Smooth muscle cell (in vitro differentiated cells): ENCODE measurements at regions not wholly inside any gene's neighbourhood (a gene's known extent, or its start where the extent isn't known, plus 50 kb on each side); places are given as distances from the start of the nearest gene placed in this dataset.
A peak's percentile ranks its signal among the peaks of the same experiment; 100 is the strongest.

Experiments
- DNase-seq: peaks from one replicate; lab custom pipeline; 2025; ENCODE audit not compliant: unreplicated experiment; lab: John Stamatoyannopoulos, UW
- H2AFZ ChIP-seq: fragments of 200-600 bp; sonication (generic); 2 replicates; pipeline ENCODE4 v1.6.0; 2016; ENCODE audit warnings: antibody characterized with exemption, low read depth, mild to moderate bottlenecking
- H3F3A ChIP-seq: fragments of 200-600 bp; sonication (generic); 2 replicates; pipeline ENCODE4 v1.6.0; 2017; ENCODE audit warnings: antibody characterized with exemption, low read depth
- H3K27ac ChIP-seq: fragments of 200-600 bp; sonication (generic); 2 replicates; pipeline ENCODE4 v1.5.1; 2016; ENCODE audit warnings: low read depth, mild to moderate bottlenecking
- H3K27me3 ChIP-seq: fragments of 200-600 bp; sonication (generic); 2 replicates; pipeline ENCODE4 v1.6.1; 2016; ENCODE audit warnings: low read depth, mild to moderate bottlenecking
- H3K36me3 ChIP-seq: fragments of 200-600 bp; sonication (generic); 2 replicates; pipeline ENCODE4 v1.5.1; 2016; ENCODE audit warnings: low read depth
- H3K4me1 ChIP-seq: fragments of 200-600 bp; sonication (generic); 2 replicates; pipeline ENCODE4 v1.5.1; 2016; ENCODE audit warnings: low read depth
- H3K4me2 ChIP-seq: fragments of 200-600 bp; sonication (generic); 2 replicates; pipeline ENCODE4 v1.6.0; 2016; ENCODE audit warnings: mild to moderate bottlenecking
- H3K4me3 ChIP-seq: fragments of 200-600 bp; sonication (generic); 2 replicates; pipeline ENCODE4 v1.5.1; 2016; ENCODE audit warnings: mild to moderate bottlenecking
- H3K79me2 ChIP-seq: fragments of 200-600 bp; sonication (generic); 2 replicates; pipeline ENCODE4 v1.6.0; 2016; ENCODE audit warnings: low read depth, mild to moderate bottlenecking
- H3K9ac ChIP-seq: fragments of 200-600 bp; sonication (generic); 2 replicates; pipeline ENCODE4 v1.6.0; 2016; ENCODE audit warnings: low read depth
- H3K9me3 ChIP-seq: fragments of 200-600 bp; sonication (generic); replicated peaks from 2 replicates; pipeline ENCODE4 v1.5.1; 2016; ENCODE audit warnings: low read depth
- H4K20me1 ChIP-seq: fragments of 200-600 bp; sonication (generic); 2 replicates; pipeline ENCODE4 v1.6.0; 2016; ENCODE audit warnings: low read depth
- CTCF ChIP-seq: fragments of 200-600 bp; sonication (generic); IDR thresholded peaks from 2 replicates; pipeline ENCODE4 v1.5.1; 2017; ENCODE audit warnings: borderline replicate concordance, mild to moderate bottlenecking, antibody characterized with exemption; ENCODE audit not compliant: insufficient read depth, poor library complexity, severe bottlenecking
- WGBS: methylation state at CpG from one replicate; pipeline ENCODE4 v1.1.7; 2016; ENCODE audit warnings: low lambda C conversion rate; 5-methylcytosine and 5-hydroxymethylcytosine counted together

DNA sequence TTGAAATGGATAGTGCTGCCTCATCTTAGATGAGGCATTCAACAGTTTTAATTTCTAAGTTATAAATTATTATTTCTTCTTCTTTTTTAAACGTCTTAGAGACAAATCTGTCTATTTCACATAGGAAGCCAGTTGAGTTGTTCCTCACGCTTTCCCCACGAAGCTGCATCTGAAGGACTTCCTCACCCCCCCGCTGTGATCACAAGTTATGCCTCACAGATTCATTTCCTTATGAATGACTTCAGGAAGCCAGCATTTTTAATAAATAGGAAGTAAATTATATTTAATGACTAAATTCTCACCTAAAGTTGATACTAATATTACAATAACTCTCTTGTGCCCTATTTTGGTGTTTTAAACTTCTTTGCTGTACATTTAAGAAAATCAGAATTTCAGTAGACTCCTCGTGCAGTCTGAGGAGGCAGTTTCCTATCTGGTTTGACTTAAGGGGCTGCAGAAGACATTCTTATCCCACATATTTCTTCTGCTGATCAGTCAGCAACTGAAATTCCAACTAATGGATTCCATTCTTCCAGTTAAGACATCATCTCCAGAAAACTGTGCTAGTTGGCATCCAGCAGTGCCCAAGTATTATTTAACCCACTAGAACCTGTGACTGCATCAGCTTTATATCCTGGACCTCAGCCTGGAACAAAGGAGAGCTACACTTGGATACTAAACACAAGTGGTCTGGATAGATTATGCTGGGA is 182.7 kb upstream of the CCN2 start:
- Histone ChIP-seq H3K4me3 (no peak overlapping the region), H4K20me1 (no peaks in the 10 kb centered on the region), H3F3A (peaks cover 19% of the 10 kb centered on the region), H3K4me2 (peak overlapping the region; percentile 50), H3K27ac (peak overlapping the region; percentile 100), H3K79me2 (no peaks in the 10 kb centered on the region), H2AFZ (no peak overlapping the region), H3K9me3 (no peaks in the 10 kb centered on the region), H3K9ac (peak overlapping the region; percentile 95), H3K36me3 (no peaks in the 10 kb centered on the region), H3K4me1 (peaks cover 19% of the 10 kb centered on the region), H3K27me3 (no peaks in the 10 kb centered on the region)
- TF ChIP-seq CTCF, result no peak
- no peak for DNase-seq
- 61% methylated on average over 5 of the region's 5 CpGs for WGBS

DNA sequence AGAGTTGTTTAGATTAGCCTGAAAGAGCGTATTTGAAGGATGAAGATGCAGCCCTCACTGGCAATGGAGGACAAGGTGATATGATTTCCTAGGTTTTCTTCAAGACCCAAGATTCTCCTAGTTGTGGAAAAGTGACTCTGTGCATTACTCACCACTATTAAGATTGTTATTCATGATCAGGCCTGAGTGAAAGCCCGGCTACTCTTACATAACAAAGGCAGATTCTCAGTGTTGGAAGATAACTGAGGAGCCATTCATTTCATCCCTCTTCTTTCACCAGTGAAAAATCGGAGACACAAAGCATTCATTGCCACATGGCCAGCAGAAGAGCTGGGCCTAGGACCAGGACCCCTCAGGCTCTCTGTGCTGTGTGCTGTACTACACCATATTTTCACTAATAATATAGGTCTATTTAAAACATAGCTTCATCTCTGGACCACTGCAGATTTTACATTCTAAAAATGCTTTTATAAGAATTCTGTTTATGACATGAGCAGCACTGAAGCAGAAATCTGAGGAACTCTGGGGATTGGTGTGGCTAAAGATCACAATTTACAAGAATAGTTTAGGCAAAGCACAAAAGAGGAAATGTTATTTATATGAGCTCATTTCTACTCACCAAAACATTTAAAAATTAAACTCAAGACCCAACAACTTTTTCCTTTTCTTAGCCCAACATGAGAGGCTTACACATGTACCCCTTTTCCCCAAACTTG is 181.9 kb upstream of the CCN2 start:
- TF ChIP-seq CTCF, result no peak
- no peak for DNase-seq
- Histone ChIP-seq H3K36me3 (no peaks in the 10 kb centered on the region), H3K4me2 (peak overlapping the region; percentile 50), H3K9ac (peak overlapping the region; percentile 95), H3K79me2 (no peaks in the 10 kb centered on the region), H3K9me3 (no peaks in the 10 kb centered on the region), H2AFZ (no peak overlapping the region), H3K4me1 (peaks cover 19% of the 10 kb centered on the region), H3K27ac (peak overlapping the region; percentile 100), H3K4me3 (no peak overlapping the region), H3K27me3 (no peaks in the 10 kb centered on the region), H4K20me1 (no peaks in the 10 kb centered on the region), H3F3A (peaks cover 19% of the 10 kb centered on the region)
- WGBS, result 35% methylated on average over 3 of the region's 3 CpGs

- DNase-seq, result no peak
- WGBS, result 53% methylated on average over 2 of the region's 2 CpGs
- H3K4me1 ChIP-seq, result peaks cover 19% of the 10 kb centered on the region
- H3K36me3 ChIP-seq, result no peaks in the 10 kb centered on the region
- peak overlapping the region; percentile 95 for H3K9ac ChIP-seq
- no peak overlapping the region for H3K4me3 ChIP-seq
- H3K4me2 ChIP-seq, result peak overlapping the region; percentile 30
- H3K27me3 ChIP-seq, result no peaks in the 10 kb centered on the region
- H4K20me1 ChIP-seq, result no peaks in the 10 kb centered on the region
- no peaks in the 10 kb centered on the region for H3K79me2 ChIP-seq
- no peaks in the 10 kb centered on the region for H3K9me3 ChIP-seq
- TF ChIP-seq CTCF, result no peak
- peak overlapping the region; percentile 100 for H3K27ac ChIP-seq
- H2AFZ ChIP-seq, result no peak overlapping the region
- H3F3A ChIP-seq, result peaks cover 19% of the 10 kb centered on the region
These were observed 181.2 kb upstream of the CCN2 start for GRCh38 chr6:132132422-132132821.
